Fibroblast of villous mesenchyme (primary cell): ENCODE measurements at regions not wholly inside any gene's neighbourhood (a gene's known extent, or its start where the extent isn't known, plus 50 kb on each side); places are given as distances from the start of the nearest gene placed in this dataset.

Source experiments
- DNase-seq: peaks from one replicate; pipeline ENCODE4 v3.0.0-alpha.2; 2010; ENCODE audit warnings: low read depth
- H3K4me3 ChIP-seq: 2 replicates; pipeline ENCODE4 v1.5.1; 2011; ENCODE audit warnings: low read depth, mild to moderate bottlenecking, low read length
- TF ChIP-seq, protein P1 (sequence below): IDR thresholded peaks from 2 replicates; pipeline ENCODE4 v1.5.1; 2012; ENCODE audit warnings: low read depth, mild to moderate bottlenecking, low read length; ENCODE audit not compliant: insufficient read depth

DNA sequence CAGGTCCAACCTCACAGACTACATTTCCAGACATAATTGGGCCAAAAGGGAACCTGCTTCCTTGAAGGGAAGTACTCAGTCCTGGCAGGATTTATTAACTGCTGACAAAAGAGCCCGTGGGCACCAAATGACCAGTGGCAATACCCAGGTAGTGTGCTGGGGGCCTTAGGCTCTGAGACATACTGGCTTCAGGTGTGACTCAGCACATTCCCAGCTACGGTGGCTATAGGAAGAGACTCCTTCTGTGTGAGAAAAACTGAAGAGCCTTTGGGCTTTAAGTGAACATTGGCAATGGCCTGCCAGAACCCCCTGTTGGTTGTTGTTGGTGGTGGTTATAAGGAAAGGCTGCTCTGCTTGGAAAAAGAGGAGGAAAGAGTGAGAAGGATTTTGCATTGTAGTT, 401.8 kb downstream of the KCNJ3 start:
- TF ChIP-seq, protein P1, sequence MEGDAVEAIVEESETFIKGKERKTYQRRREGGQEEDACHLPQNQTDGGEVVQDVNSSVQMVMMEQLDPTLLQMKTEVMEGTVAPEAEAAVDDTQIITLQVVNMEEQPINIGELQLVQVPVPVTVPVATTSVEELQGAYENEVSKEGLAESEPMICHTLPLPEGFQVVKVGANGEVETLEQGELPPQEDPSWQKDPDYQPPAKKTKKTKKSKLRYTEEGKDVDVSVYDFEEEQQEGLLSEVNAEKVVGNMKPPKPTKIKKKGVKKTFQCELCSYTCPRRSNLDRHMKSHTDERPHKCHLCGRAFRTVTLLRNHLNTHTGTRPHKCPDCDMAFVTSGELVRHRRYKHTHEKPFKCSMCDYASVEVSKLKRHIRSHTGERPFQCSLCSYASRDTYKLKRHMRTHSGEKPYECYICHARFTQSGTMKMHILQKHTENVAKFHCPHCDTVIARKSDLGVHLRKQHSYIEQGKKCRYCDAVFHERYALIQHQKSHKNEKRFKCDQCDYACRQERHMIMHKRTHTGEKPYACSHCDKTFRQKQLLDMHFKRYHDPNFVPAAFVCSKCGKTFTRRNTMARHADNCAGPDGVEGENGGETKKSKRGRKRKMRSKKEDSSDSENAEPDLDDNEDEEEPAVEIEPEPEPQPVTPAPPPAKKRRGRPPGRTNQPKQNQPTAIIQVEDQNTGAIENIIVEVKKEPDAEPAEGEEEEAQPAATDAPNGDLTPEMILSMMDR, result no peak
- H3K4me3 ChIP-seq, result no peak overlapping the region
- DNase-seq, result no peak

DNA sequence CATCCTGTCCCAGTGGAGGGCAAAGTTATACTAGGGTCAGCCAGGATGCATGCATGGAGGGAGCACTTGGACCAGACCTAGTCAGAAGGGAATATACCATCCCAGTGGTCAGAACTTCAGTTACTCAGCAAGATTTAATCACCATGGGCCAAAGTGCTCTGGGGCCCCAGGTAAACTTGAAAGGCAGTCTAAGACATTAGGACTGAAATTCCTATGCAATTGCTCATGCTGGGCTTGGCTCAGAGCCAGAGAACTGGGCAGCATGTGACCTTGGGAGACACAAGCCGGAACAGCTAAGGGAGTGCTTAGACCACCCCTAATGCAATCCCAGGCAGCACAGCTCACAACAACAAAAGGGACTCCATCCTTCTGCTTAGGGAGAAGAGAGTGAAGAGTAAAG, 401.3 kb downstream of the KCNJ3 start:
- DNase-seq, result no peak
- H3K4me3 ChIP-seq, result no peak overlapping the region
- TF ChIP-seq, protein P1, result no peak

DNA sequence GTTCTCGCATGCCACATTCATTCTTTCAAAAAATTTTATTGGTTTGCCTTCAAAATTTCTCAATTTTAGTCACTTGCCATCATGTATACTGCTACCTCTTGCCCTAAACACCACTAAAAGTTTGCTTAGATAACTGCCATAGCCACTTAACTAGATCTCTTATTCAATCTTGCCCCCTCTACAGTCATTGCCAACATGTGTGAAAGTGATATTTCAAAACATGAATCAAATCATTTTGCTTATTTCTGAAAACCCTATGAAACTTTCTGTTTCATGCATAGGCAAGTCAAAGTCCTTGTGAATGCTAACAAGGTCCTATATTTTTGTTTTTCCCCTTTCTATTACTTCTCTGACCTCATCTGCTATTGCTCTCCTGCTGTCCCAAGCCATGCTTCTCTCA, 397.1 kb downstream of the KCNJ3 start:
- TF ChIP-seq, protein P1, result no peak
- H3K4me3 ChIP-seq, result no peak overlapping the region
- no peak for DNase-seq

DNA sequence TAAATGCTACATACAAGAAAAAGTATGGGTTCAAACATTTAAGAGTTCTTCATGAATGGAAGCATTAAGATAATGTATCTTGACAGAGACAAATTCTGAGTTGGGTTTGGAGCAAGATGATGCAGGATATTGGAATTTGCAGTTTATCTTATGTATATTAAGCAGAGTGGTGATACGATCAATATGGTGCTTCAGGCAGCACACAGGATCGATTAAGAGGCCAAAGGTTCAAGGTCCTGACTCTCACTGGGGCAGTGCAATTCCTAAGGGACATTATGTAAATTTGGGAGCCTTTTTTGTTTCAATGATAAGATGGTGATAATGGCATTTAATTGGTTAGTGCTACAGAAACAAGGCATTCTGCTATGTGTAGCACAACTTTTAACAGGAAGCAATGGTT, 381.9 kb downstream of the KCNJ3 start:
- DNase-seq, result no peak
- H3K4me3 ChIP-seq, result no peak overlapping the region
- TF ChIP-seq, protein P1, result no peak

DNA sequence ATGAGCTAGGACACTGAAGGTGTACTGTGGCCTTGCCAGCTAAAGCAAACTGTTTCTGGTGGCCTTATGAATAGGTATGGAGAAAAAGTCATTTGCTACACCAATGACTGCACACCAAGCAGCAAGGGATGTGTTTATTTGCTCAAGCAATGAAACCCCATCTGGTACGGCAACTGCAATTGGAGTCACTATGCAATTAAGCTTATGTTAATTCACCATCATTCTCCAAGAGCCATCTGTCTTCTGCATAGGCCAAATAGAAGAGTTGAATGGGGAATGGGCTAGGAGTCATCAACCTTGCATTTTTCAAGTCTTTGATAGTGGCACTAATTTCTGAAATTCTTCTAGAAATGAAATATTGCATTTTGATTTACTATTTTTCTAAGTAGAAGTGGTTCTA, 372.0 kb downstream of the KCNJ3 start:
- TF ChIP-seq, protein P1, result no peak
- DNase-seq, result no peak
- no peak overlapping the region for H3K4me3 ChIP-seq

DNA sequence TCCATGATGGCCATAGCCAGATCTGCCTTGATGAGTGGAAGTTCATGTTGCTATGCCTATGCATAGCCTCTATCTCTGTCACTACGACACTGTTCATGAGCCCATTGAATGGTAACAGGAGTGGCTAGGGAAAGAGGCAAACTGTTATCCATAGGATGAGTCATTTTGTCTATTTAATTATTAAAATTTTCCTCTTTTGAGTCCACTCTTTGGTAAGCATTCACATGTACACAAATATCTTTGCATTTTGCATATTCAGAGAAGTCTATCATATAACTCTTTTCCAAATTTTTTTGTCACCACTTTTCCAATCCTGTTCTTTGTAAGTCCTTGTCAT, 364.4 kb downstream of the KCNJ3 start:
- DNase-seq, result no peak
- TF ChIP-seq, protein P1, result no peak
- H3K4me3 ChIP-seq, result no peak overlapping the region

DNA sequence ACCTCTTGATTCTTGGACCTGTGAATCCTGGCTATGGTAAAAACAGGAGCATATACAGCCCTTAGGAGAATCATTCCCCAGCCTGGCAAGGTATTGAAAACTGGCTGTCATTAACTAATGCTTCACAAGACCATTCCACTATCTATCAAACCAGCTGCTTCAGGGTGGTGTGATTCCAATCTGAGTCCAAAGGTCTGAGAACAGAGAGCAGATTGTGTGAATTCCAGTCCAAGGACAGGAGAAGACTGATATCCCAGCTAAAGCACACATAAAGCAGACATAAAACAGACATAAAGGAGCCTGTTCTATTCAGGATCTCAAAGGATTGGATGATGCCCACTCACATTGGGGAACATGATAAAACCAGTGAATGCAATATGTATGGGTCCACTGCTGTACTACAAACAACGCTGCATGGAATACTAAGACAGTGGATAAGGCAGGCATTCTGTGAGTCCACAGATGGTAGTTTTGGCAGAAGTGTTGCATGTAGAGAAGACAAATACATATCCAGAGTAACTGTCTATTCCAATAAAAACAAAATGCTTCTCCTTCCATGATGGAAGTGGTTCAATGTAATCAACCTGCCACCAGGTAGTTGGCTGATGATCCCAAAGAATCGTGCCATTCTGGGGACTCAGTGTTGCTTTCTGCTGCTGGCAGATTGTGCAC, 363.9 kb downstream of the KCNJ3 start:
- TF ChIP-seq, protein P1, result no peak
- no peak overlapping the region for H3K4me3 ChIP-seq
- DNase-seq, result no peak
